ENCODE measurements at regions not wholly inside any gene's neighbourhood (a gene's known extent, or its start where the extent isn't known, plus 50 kb on each side); places are given as distances from the start of the nearest gene placed in this dataset.

- H3K9me2 ChIP-seq (ENCODE audit: insufficient read depth) = no peaks in the 10 kb centered on the region
- H2AFZ ChIP-seq = no peak overlapping the region
- H4K20me1 ChIP-seq (ENCODE audit: insufficient read depth) = no peaks in the 10 kb centered on the region
- H3K27me3 ChIP-seq (ENCODE audit: insufficient read depth, low read depth) = no peaks in the 10 kb centered on the region
- H3K4me1 ChIP-seq (replicated peaks; ENCODE audit: insufficient read depth) = peaks cover 54% of the 10 kb centered on the region
- no peak overlapping the region for H3K4me3 ChIP-seq
- DNase-seq = no peak
- H3K79me2 ChIP-seq (ENCODE audit: low read depth) = no peaks in the 10 kb centered on the region
- H3K4me2 ChIP-seq = peak overlapping the region; percentile 84
- H3K27ac ChIP-seq = no peak overlapping the region
- H3F3A ChIP-seq (ENCODE audit: insufficient read depth, low read depth) = peaks cover 32% of the 10 kb centered on the region; the same call in 1 of the 2 replicates
- POLR2A ChIA-PET (ENCODE audit: unreplicated experiment) = no interaction called here
- H3K36me3 ChIP-seq (ENCODE audit: low read depth) = no peaks in the 10 kb centered on the region
- intact Hi-C loops (cut with micrococcal nuclease; ENCODE audit: unreplicated experiment) = loop anchor here (5.0 kb wide), 1 partner anchor 338 kb away; the partner anchor contains the start of gene MAP3K1
- CTCF ChIA-PET = no interaction called here
- no peaks in the 10 kb centered on the region for H3K9me3 ChIP-seq (ENCODE audit: insufficient read depth, low read depth)
- TF ChIP-seq CTCF (conservative IDR thresholded peaks at IDR 0.05) (no peak), EZH2 (IDR thresholded peaks at IDR 0.05; ENCODE audit: low read depth) (no peak)
- no TSS peak for BruUV-seq (replicated peaks)
Measured at GRCh38 chr5:56479126-56479525, 246.0 kb upstream of the ANKRD55 start.

- Histone ChIP-seq H3K9me2 (ENCODE audit: insufficient read depth) (no peaks in the 10 kb centered on the region), H3K4me1 (replicated peaks; ENCODE audit: insufficient read depth) (peaks cover 54% of the 10 kb centered on the region), H3F3A (ENCODE audit: insufficient read depth, low read depth) (peaks cover 32% of the 10 kb centered on the region; the same call in 1 of the 2 replicates), H3K9me3 (ENCODE audit: insufficient read depth, low read depth) (no peaks in the 10 kb centered on the region), H3K79me2 (ENCODE audit: low read depth) (no peaks in the 10 kb centered on the region), H3K27ac (no peak overlapping the region), H3K27me3 (ENCODE audit: insufficient read depth, low read depth) (no peaks in the 10 kb centered on the region), H4K20me1 (ENCODE audit: insufficient read depth) (no peaks in the 10 kb centered on the region), H3K4me2 (no peak overlapping the region), H3K36me3 (ENCODE audit: low read depth) (no peaks in the 10 kb centered on the region), H3K4me3 (no peak overlapping the region), H2AFZ (no peak overlapping the region)
- intact Hi-C loops (cut with micrococcal nuclease; ENCODE audit: unreplicated experiment) = loop anchor here (5.0 kb wide), 1 partner anchor 339 kb away; the partner anchor contains the start of gene MAP3K1
- BruUV-seq (replicated peaks) = no TSS peak
- ChIA-PET POLR2A (ENCODE audit: unreplicated experiment) (interaction anchor here (0.6 kb wide), 1 partner anchor 550 kb away, joined by 3 read pairs; no protein-coding TSS in a partner anchor), CTCF (no interaction called here)
- TF ChIP-seq EZH2 (IDR thresholded peaks at IDR 0.05; ENCODE audit: low read depth) (no peak), CTCF (conservative IDR thresholded peaks at IDR 0.05) (no peak)
- no peak for DNase-seq
Measured at GRCh38 chr5:56478062-56478461, 244.9 kb upstream of the ANKRD55 start.

GRCh38 chr5:56476487-56476856, 243.3 kb upstream of the ANKRD55 start:
- H3K4me2 ChIP-seq = peak overlapping the region; percentile 39
- H2AFZ ChIP-seq = no peak overlapping the region
- H3K79me2 ChIP-seq (ENCODE audit: low read depth) = no peaks in the 10 kb centered on the region
- no peaks in the 10 kb centered on the region for H3K27me3 ChIP-seq (ENCODE audit: insufficient read depth, low read depth)
- intact Hi-C loops (cut with micrococcal nuclease; ENCODE audit: unreplicated experiment) = loop anchor here (1.0 to 5.0 kb wide), 2 partner anchors 51 to 341 kb away; partner anchors contain the start of gene MAP3K1
- peaks cover 32% of the 10 kb centered on the region; the same call in 1 of the 2 replicates for H3F3A ChIP-seq (ENCODE audit: insufficient read depth, low read depth)
- peak; percentile 40 to 69 for DNase-seq
- POLR2A ChIA-PET (ENCODE audit: unreplicated experiment) = interaction anchor here (0.6 kb wide), 1 partner anchor 9 kb away, joined by 4 read pairs; no protein-coding TSS in a partner anchor
- H3K4me3 ChIP-seq = no peak overlapping the region
- no peaks in the 10 kb centered on the region for H4K20me1 ChIP-seq (ENCODE audit: insufficient read depth)
- TF ChIP-seq CTCF (conservative IDR thresholded peaks at IDR 0.05) (no peak), EZH2 (IDR thresholded peaks at IDR 0.05; ENCODE audit: low read depth) (no peak)
- peak overlapping the region; percentile 51 for H3K27ac ChIP-seq
- CTCF ChIA-PET = interaction anchor here (0.7 kb wide), 1 partner anchor 20 kb away, joined by 3 read pairs; no protein-coding TSS in a partner anchor
- H3K36me3 ChIP-seq (ENCODE audit: low read depth) = no peaks in the 10 kb centered on the region
- no peaks in the 10 kb centered on the region for H3K9me3 ChIP-seq (ENCODE audit: insufficient read depth, low read depth)
- no peaks in the 10 kb centered on the region for H3K9me2 ChIP-seq (ENCODE audit: insufficient read depth)
- H3K4me1 ChIP-seq (replicated peaks; ENCODE audit: insufficient read depth) = peaks cover 50% of the 10 kb centered on the region
- no TSS peak for BruUV-seq (replicated peaks)

Data from PC-9 (cell line).